ENCODE measurements at regions not wholly inside any gene's neighbourhood (a gene's known extent, or its start where the extent isn't known, plus 50 kb on each side); places are given as distances from the start of the nearest gene placed in this dataset.
A peak's percentile ranks its signal among the peaks of the same experiment; 100 is the strongest.

GRCh38 chr5:3684118-3684517, 88.5 kb downstream of the IRX1 start:
- H3K27me3 ChIP-seq (ENCODE audit: control insufficient read depth, insufficient read depth, low read length): peaks cover 2% of the 10 kb centered on the region
- H3K4me1 ChIP-seq (ENCODE audit: control insufficient read depth, insufficient read depth, low read length): no peaks in the 10 kb centered on the region
- H3K27ac ChIP-seq (ENCODE audit: low read length): no peak overlapping the region
- no peaks in the 10 kb centered on the region for H3K36me3 ChIP-seq (ENCODE audit: control insufficient read depth, insufficient read depth, low read length)
- no peak overlapping the region for H3K4me3 ChIP-seq (ENCODE audit: low read length)
- WGBS (ENCODE audit: insufficient coverage): 77% methylated on average over 11 of the region's 13 CpGs
- DNase-seq: no peak
- H3K9me3 ChIP-seq (replicated peaks; ENCODE audit: control insufficient read depth, low read depth, low read length): no peaks in the 10 kb centered on the region

- no peaks in the 10 kb centered on the region for H3K9me3 ChIP-seq (replicated peaks; ENCODE audit: control insufficient read depth, low read depth, low read length)
- peaks cover 2% of the 10 kb centered on the region for H3K27me3 ChIP-seq (ENCODE audit: control insufficient read depth, insufficient read depth, low read length)
- 90% methylated on average over 6 of the region's 12 CpGs for WGBS (ENCODE audit: insufficient coverage)
- DNase-seq: no peak
- H3K36me3 ChIP-seq (ENCODE audit: control insufficient read depth, insufficient read depth, low read length): no peaks in the 10 kb centered on the region
- no peak overlapping the region for H3K27ac ChIP-seq (ENCODE audit: low read length)
- H3K4me1 ChIP-seq (ENCODE audit: control insufficient read depth, insufficient read depth, low read length): no peaks in the 10 kb centered on the region
- no peak overlapping the region for H3K4me3 ChIP-seq (ENCODE audit: low read length)
Measured at GRCh38 chr5:3684771-3685354, 89.2 kb downstream of the IRX1 start.

- 89% methylated on average over 4 of the region's 5 CpGs for WGBS (ENCODE audit: insufficient coverage)
- no peaks in the 10 kb centered on the region for H3K36me3 ChIP-seq (ENCODE audit: control insufficient read depth, insufficient read depth, low read length)
- no peaks in the 10 kb centered on the region for H3K4me1 ChIP-seq (ENCODE audit: control insufficient read depth, insufficient read depth, low read length)
- H3K27ac ChIP-seq (ENCODE audit: low read length): no peak overlapping the region
- H3K4me3 ChIP-seq (ENCODE audit: low read length): no peak overlapping the region
- no peaks in the 10 kb centered on the region for H3K9me3 ChIP-seq (replicated peaks; ENCODE audit: control insufficient read depth, low read depth, low read length)
- H3K27me3 ChIP-seq (ENCODE audit: control insufficient read depth, insufficient read depth, low read length): no peaks in the 10 kb centered on the region
- no peak for DNase-seq
Measured at GRCh38 chr5:3694819-3695218, 99.2 kb downstream of the IRX1 start.

- no CpG with 5 or more reads among the region's 2 CpGs for WGBS (ENCODE audit: insufficient coverage)
- Histone ChIP-seq H3K4me3 (ENCODE audit: low read length) (no peak overlapping the region), H3K9me3 (replicated peaks; ENCODE audit: control insufficient read depth, low read depth, low read length) (no peaks in the 10 kb centered on the region), H3K4me1 (ENCODE audit: control insufficient read depth, insufficient read depth, low read length) (no peaks in the 10 kb centered on the region), H3K27ac (ENCODE audit: low read length) (no peak overlapping the region), H3K36me3 (ENCODE audit: control insufficient read depth, insufficient read depth, low read length) (no peaks in the 10 kb centered on the region), H3K27me3 (ENCODE audit: control insufficient read depth, insufficient read depth, low read length) (no peaks in the 10 kb centered on the region)
- no peak for DNase-seq
Measured at GRCh38 chr5:3695818-3696217, 100.2 kb downstream of the IRX1 start.

- no peaks in the 10 kb centered on the region for H3K36me3 ChIP-seq (ENCODE audit: control insufficient read depth, insufficient read depth, low read length)
- no peaks in the 10 kb centered on the region for H3K9me3 ChIP-seq (replicated peaks; ENCODE audit: control insufficient read depth, low read depth, low read length)
- no peak overlapping the region for H3K27ac ChIP-seq (ENCODE audit: low read length)
- WGBS (ENCODE audit: insufficient coverage): 67% methylated on average over 10 of the region's 12 CpGs
- no peak for DNase-seq
- H3K4me1 ChIP-seq (ENCODE audit: control insufficient read depth, insufficient read depth, low read length): no peaks in the 10 kb centered on the region
- H3K4me3 ChIP-seq (ENCODE audit: low read length): no peak overlapping the region
- H3K27me3 ChIP-seq (ENCODE audit: control insufficient read depth, insufficient read depth, low read length): no peaks in the 10 kb centered on the region
Measured at GRCh38 chr5:3698412-3698811, 102.8 kb downstream of the IRX1 start.

- Histone ChIP-seq H3K4me3 (ENCODE audit: low read length) (no peak overlapping the region), H3K9me3 (replicated peaks; ENCODE audit: control insufficient read depth, low read depth, low read length) (no peaks in the 10 kb centered on the region), H3K4me1 (ENCODE audit: control insufficient read depth, insufficient read depth, low read length) (no peaks in the 10 kb centered on the region), H3K27ac (ENCODE audit: low read length) (no peak overlapping the region), H3K36me3 (ENCODE audit: control insufficient read depth, insufficient read depth, low read length) (no peaks in the 10 kb centered on the region), H3K27me3 (ENCODE audit: control insufficient read depth, insufficient read depth, low read length) (no peaks in the 10 kb centered on the region)
- no peak for DNase-seq
- WGBS (ENCODE audit: insufficient coverage): 35% methylated on average over 3 of the region's 4 CpGs
Measured at GRCh38 chr5:3701694-3702093, 106.1 kb downstream of the IRX1 start.

- no peaks in the 10 kb centered on the region for H3K9me3 ChIP-seq (replicated peaks; ENCODE audit: control insufficient read depth, low read depth, low read length)
- no peaks in the 10 kb centered on the region for H3K36me3 ChIP-seq (ENCODE audit: control insufficient read depth, insufficient read depth, low read length)
- DNase-seq: peak; percentile 61
- H3K4me3 ChIP-seq (ENCODE audit: low read length): no peak overlapping the region
- H3K27me3 ChIP-seq (ENCODE audit: control insufficient read depth, insufficient read depth, low read length): no peaks in the 10 kb centered on the region
- H3K27ac ChIP-seq (ENCODE audit: low read length): no peak overlapping the region
- no peaks in the 10 kb centered on the region for H3K4me1 ChIP-seq (ENCODE audit: control insufficient read depth, insufficient read depth, low read length)
Measured at GRCh38 chr5:3704661-3705060, 109.0 kb downstream of the IRX1 start.

- no peaks in the 10 kb centered on the region for H3K9me3 ChIP-seq (replicated peaks; ENCODE audit: control insufficient read depth, low read depth, low read length)
- 54% methylated on average over 4 of the region's 11 CpGs for WGBS (ENCODE audit: insufficient coverage)
Measured at GRCh38 chr5:3709068-3709716, 113.6 kb downstream of the IRX1 start.

GRCh38 chr5:3709717-3710348, 114.2 kb downstream of the IRX1 start:
- DNase-seq: no peak
- Histone ChIP-seq H3K4me3 (ENCODE audit: low read length) (no peak overlapping the region), H3K9me3 (replicated peaks; ENCODE audit: control insufficient read depth, low read depth, low read length) (no peaks in the 10 kb centered on the region), H3K27me3 (ENCODE audit: control insufficient read depth, insufficient read depth, low read length) (no peaks in the 10 kb centered on the region), H3K36me3 (ENCODE audit: control insufficient read depth, insufficient read depth, low read length) (no peaks in the 10 kb centered on the region), H3K27ac (ENCODE audit: low read length) (no peak overlapping the region), H3K4me1 (ENCODE audit: control insufficient read depth, insufficient read depth, low read length) (no peaks in the 10 kb centered on the region)
- WGBS (ENCODE audit: insufficient coverage): 57% methylated on average over 7 of the region's 10 CpGs

More at GRCh38 chr5:3709068-3709716, 113.6 kb downstream of the IRX1 start:
- H3K27me3 ChIP-seq (ENCODE audit: control insufficient read depth, insufficient read depth, low read length): no peaks in the 10 kb centered on the region
- no peaks in the 10 kb centered on the region for H3K36me3 ChIP-seq (ENCODE audit: control insufficient read depth, insufficient read depth, low read length)
- no peaks in the 10 kb centered on the region for H3K4me1 ChIP-seq (ENCODE audit: control insufficient read depth, insufficient read depth, low read length)
- H3K4me3 ChIP-seq (ENCODE audit: low read length): no peak overlapping the region
- no peak overlapping the region for H3K27ac ChIP-seq (ENCODE audit: low read length)
- DNase-seq: no peak

GRCh38 chr5:3715062-3715461, 119.4 kb downstream of the IRX1 start:
- H3K4me3 ChIP-seq (ENCODE audit: low read length): no peak overlapping the region

More at GRCh38 chr5:3715062-3715461, 119.4 kb downstream of the IRX1 start:
- Histone ChIP-seq H3K9me3 (replicated peaks; ENCODE audit: control insufficient read depth, low read depth, low read length) (no peaks in the 10 kb centered on the region), H3K36me3 (ENCODE audit: control insufficient read depth, insufficient read depth, low read length) (no peaks in the 10 kb centered on the region), H3K27me3 (ENCODE audit: control insufficient read depth, insufficient read depth, low read length) (no peaks in the 10 kb centered on the region), H3K4me1 (ENCODE audit: control insufficient read depth, insufficient read depth, low read length) (no peaks in the 10 kb centered on the region), H3K27ac (ENCODE audit: low read length) (no peak overlapping the region)
- peak; percentile 21 for DNase-seq
- 53% methylated on average over 8 of the region's 9 CpGs for WGBS (ENCODE audit: insufficient coverage)

All from muscle of leg (tissue), 3 donors.